ENCODE measurements at regions not wholly inside any gene's neighbourhood (a gene's known extent, or its start where the extent isn't known, plus 50 kb on each side); places are given as distances from the start of the nearest gene placed in this dataset. TPM values are rescaled to one million over a fixed set of nuclear protein-coding genes. Genes with fewer than 3 reads are reported as not detected.

- TF ChIP-seq, protein P1, sequence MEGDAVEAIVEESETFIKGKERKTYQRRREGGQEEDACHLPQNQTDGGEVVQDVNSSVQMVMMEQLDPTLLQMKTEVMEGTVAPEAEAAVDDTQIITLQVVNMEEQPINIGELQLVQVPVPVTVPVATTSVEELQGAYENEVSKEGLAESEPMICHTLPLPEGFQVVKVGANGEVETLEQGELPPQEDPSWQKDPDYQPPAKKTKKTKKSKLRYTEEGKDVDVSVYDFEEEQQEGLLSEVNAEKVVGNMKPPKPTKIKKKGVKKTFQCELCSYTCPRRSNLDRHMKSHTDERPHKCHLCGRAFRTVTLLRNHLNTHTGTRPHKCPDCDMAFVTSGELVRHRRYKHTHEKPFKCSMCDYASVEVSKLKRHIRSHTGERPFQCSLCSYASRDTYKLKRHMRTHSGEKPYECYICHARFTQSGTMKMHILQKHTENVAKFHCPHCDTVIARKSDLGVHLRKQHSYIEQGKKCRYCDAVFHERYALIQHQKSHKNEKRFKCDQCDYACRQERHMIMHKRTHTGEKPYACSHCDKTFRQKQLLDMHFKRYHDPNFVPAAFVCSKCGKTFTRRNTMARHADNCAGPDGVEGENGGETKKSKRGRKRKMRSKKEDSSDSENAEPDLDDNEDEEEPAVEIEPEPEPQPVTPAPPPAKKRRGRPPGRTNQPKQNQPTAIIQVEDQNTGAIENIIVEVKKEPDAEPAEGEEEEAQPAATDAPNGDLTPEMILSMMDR (IDR thresholded peaks at IDR 0.05; ENCODE audit: insufficient read depth, low read depth, low read length) = no peak
- no peak for DNase-seq (ENCODE audit: low read depth)
- H3K4me3 ChIP-seq (ENCODE audit: low read depth, low read length) = no peak overlapping the region
Measured at GRCh38 chr9:19840953-19841352, 52.1 kb upstream of the SLC24A2 start.

Small RNA genes in the stretch of these regions (small RNA-seq; reads per million reads assigned to genes)
- gene AL158077.1 = not detected
